GM19463 (cell line): ENCODE measurements at regions not wholly inside any gene's neighbourhood (a gene's known extent, or its start where the extent isn't known, plus 50 kb on each side); places are given as distances from the start of the nearest gene placed in this dataset.

Experiments used
- ATAC-seq: cut with Tn5 transposase; IDR thresholded peaks from one replicate; pipeline ENCODE4 v1.9.1; 2021; ENCODE audit warnings: mild to moderate bottlenecking, moderate library complexity; ENCODE audit not compliant: unreplicated experiment

DNA sequence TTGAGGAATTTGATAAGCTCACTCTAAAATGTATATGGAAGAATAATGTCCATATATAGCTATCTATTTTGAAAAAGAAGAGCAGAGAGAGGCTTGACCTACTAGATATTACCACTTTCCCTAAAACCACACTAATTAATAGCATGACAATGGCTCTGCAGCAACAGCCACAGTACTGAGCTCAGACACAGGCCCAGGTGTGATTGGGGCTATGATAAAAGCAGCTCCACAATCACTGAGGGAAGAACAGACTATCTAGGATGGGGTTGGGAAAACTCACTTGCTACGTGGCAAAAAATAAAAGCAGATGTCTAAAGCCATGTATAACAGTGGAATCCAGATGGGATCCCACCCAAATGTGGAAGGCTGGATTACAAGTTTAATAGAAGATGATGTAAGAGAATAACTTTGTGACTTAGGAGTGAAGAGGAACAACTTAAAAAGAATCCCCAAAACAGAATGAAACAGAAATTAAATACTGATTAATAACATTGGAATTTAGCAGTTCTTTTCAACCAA, 80.8 kb upstream of the RAB4A start:
- no peak for ATAC-seq

DNA sequence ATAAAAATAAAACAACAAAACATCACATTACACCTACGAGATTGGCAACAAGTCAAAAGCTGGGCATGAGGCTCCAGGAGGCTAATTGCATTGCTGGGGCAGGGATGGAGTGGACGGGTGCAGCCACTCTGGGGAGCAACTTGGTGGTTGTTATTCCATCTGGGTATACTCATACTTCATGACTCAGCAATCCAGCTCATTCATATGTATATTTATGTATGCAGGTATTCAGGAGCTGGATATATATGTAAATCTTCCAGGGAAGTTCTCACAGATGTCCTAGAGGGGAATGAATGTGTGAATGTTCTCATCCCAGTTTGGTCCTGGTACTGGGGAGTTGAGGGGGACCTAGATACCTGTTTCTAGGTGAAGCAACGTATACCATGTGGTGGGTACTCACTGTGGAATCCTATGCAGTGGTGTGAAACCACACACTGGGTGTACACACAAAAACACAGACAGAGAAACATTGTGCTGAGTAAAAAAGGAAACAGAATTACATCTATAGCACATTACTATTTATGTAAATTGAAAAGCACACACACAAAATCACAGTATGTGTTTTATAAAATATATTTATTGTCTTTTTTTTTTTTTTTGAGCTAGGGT, 79.7 kb upstream of the RAB4A start:
- no peak for ATAC-seq

DNA sequence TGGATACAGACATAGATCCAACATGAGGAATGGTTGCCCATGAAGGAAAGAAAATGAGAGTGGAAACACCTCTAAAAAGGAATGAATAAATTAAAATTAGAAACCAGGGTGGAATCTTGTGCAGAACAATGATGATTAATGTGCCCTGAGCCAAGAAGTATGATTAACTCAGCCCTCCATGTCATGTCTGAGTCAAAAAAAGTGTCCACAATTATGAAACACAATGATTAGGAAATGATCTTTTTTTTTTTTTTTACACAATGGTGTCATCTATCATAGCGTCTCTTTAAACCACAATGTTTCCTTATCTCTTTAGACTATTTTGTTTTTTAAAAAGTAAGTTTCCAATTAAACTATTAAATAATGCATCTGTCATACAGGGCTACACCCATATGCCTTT, 78.9 kb upstream of the RAB4A start:
- ATAC-seq, result no peak

DNA sequence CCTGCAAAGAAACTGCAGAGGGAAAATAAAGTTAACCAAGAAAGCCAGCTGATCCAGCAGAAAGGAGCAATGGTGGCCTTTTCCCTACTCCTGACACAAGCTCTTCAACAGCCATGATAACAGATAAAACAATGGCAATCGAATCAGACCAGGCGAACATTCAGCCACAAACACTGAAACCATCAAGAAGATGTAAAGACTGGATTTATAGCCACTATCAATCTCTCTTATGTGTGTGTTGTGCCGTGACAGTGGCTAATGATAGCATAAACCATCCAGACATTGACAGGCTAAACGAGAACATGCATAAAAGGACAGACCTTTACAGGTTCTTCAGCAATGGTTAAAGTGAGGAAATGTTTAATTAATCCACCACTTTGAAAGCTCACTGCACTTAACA, 78.1 kb upstream of the RAB4A start:
- no peak for ATAC-seq

DNA sequence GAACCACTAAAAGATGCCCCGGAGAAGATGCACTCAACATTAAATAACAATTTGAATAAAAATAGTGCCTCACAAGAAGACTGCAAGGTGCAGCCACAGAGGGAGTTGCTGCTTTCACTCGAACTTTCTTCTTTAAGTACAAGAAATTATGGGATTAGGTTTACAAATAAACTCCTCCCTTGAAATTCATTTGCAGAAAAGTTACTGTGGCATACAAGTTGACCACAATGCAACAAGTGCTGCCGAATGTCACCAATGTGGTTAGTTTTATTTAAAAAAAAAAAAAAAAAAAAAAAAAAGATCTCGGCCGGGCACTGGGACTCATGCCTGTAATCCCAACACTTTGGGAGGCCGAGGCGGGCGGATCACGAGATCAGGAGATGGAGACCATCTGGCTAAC, 76.8 kb upstream of the RAB4A start:
- no peak for ATAC-seq

DNA sequence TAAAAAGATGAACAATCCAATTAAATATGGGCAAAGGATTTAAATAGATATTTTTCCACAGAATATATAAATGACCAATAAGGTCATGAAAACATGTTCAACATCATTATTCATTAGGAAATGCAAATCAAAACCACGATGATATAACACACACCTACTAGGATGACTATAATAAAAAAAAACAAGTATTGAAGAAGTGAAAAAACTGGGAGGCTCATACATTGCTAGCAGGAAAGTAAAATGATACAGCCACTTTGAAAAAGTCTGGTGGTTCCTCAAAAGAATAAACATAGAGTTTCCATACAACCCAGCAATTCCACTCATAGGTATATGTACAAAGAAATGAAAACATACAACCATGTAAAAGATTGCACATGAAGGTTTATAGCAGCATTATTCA, 75.7 kb upstream of the RAB4A start:
- ATAC-seq, result no peak

DNA sequence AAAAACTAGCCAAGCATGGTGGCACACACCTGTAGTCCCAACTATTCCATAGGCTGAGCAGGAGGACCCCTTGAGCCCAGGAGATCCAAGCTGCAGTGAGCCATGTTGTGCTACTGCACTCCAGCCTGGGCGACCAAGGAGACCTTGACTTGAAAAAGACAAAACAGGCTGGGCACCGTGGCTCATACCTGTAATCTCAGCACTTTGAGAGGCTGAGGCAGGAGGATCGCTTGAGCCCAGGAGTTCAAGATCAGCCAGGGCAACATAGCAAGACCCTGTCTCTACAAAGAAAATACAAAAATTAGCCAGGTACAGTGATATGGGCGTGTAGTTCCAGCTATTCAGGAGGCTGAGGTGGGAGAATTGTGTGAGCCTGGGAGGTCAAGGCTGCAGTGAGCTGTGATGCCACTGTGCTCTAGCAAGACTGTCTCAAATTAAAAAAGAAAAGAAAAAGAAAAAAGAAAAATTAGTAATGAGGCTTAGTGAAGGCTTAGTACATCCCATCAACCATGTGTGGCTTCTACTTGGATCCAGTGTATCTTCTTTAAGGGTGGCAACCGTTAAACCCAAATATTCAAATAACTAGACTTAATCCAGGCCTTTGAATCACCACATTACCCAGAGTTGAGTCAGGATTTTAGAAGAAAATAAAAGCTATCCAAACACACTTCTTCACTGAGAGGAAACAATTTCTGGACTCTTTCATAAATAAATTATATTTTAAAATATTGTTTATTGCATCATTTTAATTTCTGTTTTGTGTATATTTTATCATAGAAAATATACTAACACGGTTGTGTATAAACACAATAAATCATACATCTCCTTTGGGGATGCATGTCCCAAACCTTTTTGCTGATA, 74.3 kb upstream of the RAB4A start:
- ATAC-seq, result no peak

DNA sequence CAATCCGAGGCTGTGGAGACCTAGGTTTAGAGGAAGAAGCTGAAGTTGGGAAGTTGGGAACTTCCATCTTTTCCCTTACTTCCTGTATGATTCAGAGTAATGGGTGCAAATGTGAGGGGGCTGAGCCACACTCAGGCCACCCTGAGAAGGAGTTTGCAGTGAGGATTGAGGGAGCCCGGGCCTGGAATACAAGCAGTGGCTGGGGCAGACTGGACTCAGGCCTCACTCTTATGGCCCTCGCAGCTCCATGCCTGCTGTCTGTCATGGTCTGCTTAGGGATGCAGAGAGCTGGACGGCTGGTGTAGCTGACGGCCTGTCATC, 73.7 kb upstream of the RAB4A start:
- no peak for ATAC-seq

DNA sequence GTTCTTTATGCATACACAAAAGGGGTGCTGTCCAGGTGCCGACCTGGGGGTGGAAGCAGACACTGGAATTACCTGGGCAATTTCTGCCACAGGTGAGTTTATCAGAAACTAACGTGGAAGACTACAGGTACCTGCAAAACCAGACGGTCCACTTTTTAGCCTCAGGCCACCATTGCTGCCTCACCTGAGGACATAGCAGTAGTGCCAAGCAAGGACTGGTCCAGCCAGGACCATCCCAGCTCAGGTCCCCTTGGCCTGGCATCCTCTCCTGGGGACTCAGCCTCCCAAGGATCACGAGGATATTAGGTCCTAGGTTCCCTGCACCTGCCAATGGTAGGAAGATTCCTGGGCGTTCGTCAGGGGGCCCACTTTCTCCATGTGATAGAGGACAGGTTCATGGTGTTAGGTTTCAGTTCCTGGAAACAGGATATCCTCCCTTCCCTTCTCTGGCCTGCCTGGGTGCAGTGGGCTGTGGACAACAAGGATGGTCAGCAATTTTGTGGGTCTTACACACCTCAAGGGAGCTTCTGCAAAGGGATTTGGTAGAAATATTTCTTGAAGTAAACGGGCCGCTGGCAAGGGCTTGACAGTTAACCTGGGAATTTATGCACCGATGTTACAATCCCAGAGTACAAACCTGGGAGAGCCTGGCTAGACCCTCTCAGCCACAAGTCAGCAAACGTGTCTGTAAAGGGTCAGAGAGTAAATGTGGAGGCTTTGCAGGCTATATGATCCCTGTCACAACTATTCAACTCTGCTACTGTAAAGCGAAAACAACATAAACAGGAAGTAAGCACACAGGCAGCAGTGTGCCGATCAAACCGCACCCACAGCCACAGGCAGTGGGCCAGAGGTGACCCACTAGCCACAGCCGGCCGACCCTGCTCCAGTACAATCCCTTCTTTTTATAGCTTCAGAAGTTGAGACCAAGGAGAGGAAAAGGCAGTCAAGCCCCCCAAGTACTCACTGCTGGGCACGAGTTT, 71.4 kb upstream of the RAB4A start:
- ATAC-seq, result peak; percentile 76

DNA sequence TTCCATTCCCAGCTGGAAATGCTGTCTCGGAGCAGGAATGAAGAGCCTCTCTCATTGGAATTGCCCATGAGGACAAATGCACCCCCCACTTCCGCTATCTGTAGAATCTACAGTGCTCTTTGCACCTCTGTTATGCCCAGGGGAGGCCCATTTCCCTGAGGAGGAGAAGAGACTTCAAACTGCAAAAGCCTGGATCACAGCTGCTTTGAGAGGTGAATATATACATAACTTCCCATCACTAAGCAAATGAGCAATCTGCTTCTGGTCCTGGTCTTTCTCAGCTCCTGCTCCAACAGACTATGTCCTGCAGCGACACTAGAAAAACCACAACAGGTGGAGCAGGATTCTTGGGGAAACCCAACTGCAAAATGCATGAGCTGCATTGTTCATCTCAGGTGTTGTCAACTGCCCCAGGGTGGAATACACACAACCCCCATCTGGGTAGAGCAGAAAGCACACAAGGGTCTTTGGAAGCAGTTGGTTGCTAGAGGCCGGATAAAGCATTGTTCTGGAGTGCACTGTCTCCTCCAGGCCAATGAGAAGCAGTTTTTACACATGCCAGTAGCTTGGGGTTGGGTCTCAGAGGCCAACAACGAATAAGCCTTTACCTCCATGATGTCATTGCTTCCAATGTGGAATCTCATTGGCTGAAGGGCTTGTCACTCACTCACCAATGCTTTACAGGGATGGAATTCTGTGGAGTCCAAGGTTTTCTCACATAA, 67.7 kb upstream of the RAB4A start:
- ATAC-seq, result no peak

DNA sequence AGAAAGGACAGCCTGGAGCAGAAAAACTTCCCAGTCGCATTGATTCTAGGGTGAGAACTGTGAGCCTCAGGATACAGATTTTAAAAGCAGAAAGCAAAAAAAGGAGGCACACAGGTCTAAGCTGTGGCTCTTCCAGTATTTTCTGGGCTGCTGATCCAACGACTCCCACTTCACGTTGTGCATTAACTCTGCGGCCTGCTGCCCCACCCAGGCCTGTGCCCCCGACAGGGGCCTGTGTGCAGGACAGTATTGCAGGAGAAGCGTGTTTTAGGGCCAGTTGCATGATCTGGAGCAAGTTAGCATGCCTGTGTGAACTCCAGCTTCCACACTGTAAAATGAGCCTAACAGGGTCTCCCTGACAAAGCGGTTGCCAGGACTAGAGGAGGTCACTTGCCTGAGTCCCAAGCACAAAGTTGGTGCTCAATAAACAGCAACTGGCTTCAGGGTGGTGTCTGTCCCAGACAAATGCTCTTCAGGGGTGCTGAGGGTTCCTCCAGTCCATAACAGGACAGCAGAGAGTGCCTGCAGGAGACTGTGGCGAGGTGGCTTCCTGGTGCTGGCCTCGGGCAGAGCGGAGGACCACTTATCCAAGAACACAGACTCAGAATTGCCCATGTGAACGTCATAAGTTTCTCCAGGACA, 66.8 kb upstream of the RAB4A start:
- ATAC-seq, result no peak

DNA sequence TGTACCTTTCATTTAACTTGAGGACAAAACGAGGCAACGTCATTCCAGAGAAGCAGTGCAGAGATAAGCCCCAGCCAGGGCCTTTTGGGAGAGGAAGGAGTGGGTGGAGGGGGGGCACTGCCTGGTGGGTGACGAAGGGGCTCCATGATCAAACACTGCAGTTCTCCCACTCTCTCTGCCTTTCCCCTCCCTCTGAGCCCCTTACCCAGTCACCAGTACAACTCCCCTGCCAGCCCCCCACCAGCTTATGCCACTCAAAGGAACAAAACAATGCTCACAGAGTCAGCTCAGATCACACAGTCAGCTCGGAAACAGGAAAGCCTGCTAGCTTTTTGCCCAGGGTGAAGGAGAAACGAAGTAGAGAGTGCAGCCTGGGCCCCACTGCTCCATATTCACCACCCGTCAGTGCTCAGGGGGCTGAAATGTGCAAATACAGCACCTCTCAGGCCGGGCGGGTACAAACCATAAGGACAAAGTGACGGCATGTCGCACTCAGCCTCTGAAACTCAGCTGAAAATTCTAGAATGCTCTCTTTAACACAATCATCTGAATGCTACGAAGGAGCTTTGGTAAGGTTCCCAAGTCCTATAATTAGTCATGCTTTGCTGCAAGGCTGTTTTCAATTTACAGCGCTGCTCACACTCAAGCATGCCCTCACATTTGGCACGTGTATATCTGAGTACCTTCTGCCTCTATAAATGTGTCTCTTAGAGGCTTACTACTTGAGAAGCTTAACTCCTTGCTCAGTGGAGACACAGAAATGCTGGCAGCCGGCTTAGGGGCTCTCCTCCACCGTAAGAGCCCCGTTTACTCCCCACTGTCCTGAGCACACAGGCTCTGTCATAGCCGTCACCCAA, 65.8 kb upstream of the RAB4A start:
- no peak for ATAC-seq

DNA sequence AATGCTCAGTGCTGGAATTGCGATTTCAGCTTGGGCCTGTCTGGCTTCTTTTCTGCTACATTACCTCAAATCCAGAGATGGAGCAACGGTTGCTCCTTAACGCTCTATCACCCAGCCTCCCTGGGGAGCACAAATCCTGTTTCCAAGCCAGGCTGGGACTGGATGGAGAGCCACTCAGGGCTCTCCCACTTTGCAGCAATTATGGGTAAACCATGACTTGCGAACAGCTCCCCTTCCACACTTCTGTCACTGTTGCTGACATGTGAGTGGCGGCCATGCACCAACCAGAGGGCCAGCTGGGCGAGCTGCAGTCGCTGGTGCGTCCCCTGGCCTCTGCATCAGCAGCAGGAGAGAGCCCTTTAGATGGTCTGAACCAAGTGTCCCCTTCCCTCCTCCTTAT, 65.1 kb upstream of the RAB4A start:
- no peak for ATAC-seq

DNA sequence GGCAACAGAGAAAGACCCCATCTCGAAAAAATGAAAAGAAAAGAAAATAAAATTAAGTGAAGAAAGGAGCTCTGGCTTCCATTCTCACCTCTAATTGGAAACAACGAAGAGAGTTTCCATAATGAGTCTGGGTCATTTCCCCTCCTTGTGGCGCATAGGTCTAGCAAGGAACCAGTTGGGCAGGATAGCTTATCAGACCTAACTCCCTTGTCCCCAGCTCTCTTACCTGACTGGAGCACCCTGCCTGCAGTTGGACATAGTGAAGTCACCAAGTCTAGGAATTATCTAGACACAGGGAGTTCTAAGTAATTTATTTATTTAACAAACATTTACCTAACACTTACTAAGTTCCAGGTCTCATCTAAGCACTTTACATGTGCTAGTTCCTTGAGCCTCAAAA, 63.0 kb upstream of the RAB4A start:
- no peak for ATAC-seq

DNA sequence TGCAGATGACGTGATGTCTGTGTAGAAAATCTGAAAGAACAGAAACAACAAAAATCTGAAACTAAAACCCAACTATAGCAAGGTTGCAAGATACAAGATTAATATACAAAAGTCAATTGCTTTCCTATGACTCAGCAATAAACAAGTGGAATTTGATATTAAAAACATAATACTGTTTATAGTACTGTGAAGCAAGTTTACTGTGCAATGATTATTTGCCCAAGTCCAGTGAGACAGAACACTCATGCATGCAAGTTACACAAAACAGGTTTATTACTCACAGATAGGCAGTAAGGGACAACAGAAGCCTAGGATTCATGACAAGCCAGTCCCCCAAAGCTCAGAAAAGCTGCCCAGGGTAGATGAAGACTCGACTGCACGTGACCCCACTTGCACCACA, 62.4 kb upstream of the RAB4A start:
- ATAC-seq, result no peak

DNA sequence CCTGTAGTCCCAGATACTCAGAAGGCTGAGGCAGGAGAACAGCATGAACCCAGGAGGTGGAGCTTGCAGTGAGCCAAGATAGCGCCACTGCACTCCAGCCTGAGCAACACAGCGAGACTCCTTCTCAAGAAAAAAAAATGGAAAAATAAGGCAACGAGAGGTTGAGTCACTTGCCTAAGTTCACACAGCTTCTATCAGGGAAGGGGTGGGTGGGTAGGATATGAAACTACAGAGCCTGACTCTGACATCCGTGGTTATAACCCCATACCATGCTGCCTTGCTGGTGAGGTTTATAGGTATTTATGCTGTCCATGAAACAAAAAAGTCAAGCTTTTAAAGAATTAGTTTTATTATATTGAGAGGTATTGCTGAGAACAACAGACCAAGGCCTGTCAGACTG, 61.5 kb upstream of the RAB4A start:
- ATAC-seq, result no peak

DNA sequence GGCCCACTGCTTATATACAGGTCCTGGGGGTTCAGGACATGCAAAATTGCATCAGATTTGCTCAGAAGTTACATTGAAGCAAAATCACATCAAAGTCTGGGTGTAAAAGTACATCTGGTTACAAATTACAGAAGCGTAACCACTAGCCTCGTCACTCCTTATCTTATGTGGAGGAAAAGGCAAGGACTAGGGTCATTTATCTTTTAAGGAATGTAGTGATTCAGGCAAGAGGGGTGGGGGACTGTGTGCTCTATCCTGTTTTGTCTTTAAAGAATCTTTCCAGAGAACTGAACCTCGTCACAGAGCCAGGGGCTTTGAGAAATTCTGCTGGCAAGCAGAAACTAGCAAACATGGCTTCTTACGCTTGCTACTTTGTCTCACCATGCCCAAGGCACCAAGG, 61.1 kb upstream of the RAB4A start:
- ATAC-seq, result no peak

DNA sequence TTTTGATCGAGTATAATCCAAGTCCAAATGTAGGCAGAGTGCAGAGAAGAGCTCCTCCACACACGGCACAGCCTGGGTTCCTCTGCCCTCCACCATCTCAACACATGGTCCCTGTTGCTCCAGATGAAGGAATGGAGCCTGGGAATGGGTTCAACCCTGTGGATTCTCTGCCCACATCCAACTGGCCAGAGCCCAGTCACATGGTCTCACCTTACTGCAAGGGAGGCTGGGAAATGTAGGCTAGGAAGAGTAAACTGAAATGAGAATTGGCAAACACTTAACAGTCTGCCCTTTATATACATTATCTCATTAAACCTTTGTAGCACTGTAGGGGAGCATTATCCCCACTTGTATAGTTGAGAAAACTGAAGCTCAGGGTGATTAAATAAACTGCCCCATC, 60.1 kb upstream of the RAB4A start:
- ATAC-seq, result no peak

DNA sequence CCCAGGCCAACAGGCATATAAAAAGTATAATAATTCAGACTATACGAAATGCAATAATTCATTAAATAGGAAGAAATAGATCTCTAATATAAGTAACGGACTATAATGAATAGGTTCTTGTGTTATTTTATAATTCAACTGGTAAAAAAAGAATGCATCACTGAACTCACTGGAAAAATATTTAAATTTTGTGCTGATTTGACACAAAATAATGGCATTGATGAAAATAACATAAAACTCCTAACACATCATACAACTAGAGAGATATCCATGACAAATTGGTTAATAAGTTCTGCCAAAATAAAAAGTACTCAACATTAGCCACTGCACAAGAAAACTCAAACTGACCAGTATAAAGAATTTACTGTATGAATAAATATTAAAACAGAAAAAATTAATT, 57.1 kb upstream of the RAB4A start:
- ATAC-seq, result no peak
